ENCODE measurements at regions not wholly inside any gene's neighbourhood (a gene's known extent, or its start where the extent isn't known, plus 50 kb on each side); places are given as distances from the start of the nearest gene placed in this dataset.

- TF ChIP-seq CTCF (IDR thresholded peaks at IDR 0.05), result no peak
- no peak for TF ChIP-seq POLR2A (IDR thresholded peaks at IDR 0.05)
Observed at GRCh38 chr4:187908079-187908561, 87.5 kb upstream of the ZFP42 start.

Measured in body of pancreas (tissue), 4 donors.